ENCODE measurements at regions not wholly inside any gene's neighbourhood (a gene's known extent, or its start where the extent isn't known, plus 50 kb on each side); places are given as distances from the start of the nearest gene placed in this dataset.
"Not testable (repeated sequence)": the region's sequence is repeated elsewhere in the genome, so short reads cannot be mapped to it uniquely, and the experiment has no call there.

DNA sequence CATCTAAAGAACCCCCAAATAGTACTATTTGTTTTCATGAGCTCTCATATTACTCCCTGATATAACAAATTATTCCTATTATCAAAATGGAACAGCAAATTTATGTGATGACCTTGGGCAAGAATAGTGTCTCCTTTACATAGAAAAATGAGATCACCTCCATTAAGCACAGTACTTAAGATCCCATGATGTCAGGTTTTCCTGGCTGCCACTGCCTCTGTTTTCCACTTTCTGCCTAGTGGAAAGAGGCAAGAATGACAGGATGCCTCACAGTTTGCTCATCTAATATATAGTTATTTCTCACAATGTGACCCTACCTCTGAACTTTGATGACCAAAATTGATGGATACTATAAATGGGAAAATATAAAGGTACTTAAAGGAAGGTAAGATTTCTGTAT is 260.1 kb upstream of the SGK1 start:
- TF ChIP-seq POLR2AphosphoS5 (IDR thresholded peaks at IDR 0.05): no peak
- no peak for TF ChIP-seq POLR2A (IDR thresholded peaks at IDR 0.05)
- TF ChIP-seq EP300 (IDR thresholded peaks at IDR 0.05): no peak
- TF ChIP-seq, protein P1, sequence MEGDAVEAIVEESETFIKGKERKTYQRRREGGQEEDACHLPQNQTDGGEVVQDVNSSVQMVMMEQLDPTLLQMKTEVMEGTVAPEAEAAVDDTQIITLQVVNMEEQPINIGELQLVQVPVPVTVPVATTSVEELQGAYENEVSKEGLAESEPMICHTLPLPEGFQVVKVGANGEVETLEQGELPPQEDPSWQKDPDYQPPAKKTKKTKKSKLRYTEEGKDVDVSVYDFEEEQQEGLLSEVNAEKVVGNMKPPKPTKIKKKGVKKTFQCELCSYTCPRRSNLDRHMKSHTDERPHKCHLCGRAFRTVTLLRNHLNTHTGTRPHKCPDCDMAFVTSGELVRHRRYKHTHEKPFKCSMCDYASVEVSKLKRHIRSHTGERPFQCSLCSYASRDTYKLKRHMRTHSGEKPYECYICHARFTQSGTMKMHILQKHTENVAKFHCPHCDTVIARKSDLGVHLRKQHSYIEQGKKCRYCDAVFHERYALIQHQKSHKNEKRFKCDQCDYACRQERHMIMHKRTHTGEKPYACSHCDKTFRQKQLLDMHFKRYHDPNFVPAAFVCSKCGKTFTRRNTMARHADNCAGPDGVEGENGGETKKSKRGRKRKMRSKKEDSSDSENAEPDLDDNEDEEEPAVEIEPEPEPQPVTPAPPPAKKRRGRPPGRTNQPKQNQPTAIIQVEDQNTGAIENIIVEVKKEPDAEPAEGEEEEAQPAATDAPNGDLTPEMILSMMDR (IDR thresholded peaks at IDR 0.05): no peak
- Histone ChIP-seq H3K36me3 (no peaks in the 10 kb centered on the region), H3K27ac (no peak overlapping the region), H3K4me3 (no peak overlapping the region), H3K9me3 (no peaks in the 10 kb centered on the region), H3K4me1 (no peaks in the 10 kb centered on the region), H3K27me3 (no peaks in the 10 kb centered on the region)
- DNase-seq: no peak
- intact Hi-C loops (cut with DNase I; ENCODE audit: low total_unique reads): no loop called here

DNA sequence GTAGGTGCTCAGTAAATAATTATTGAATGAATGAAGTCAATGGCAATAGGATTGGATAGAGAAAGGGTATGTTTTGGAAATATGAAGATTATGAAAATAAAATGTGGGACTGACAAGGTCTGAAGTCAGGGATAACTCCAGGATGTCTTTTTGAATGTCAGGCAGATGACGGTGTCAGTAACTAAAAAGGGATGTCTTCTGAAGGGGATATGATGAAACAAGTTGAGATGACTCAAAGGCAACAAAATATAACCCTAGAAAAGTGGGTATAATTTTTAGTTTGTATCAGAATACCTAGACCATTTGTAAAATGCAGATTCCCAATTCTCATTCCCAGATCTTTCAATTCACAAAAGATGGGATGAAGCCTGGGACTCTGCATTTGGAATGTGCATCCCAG is 257.3 kb upstream of the SGK1 start:
- Histone ChIP-seq H3K9me3 (no peaks in the 10 kb centered on the region), H3K27ac (no peak overlapping the region), H3K27me3 (no peaks in the 10 kb centered on the region), H3K4me3 (no peak overlapping the region), H3K4me1 (no peaks in the 10 kb centered on the region), H3K36me3 (no peaks in the 10 kb centered on the region)
- intact Hi-C loops (cut with DNase I; ENCODE audit: low total_unique reads): no loop called here
- DNase-seq: no peak
- 0 to 40% (median 0%) methylated on average over 1 of the region's 1 CpG for WGBS, 5 donors
- TF ChIP-seq POLR2AphosphoS5 (IDR thresholded peaks at IDR 0.05) (no peak), POLR2A (IDR thresholded peaks at IDR 0.05) (no peak), EP300 (IDR thresholded peaks at IDR 0.05) (no peak)
- TF ChIP-seq, protein P1 (IDR thresholded peaks at IDR 0.05): no peak

- no peaks in the 10 kb centered on the region for H3K27me3 ChIP-seq
- TF ChIP-seq POLR2AphosphoS5 (IDR thresholded peaks at IDR 0.05): no peak
- no peak for TF ChIP-seq EP300 (IDR thresholded peaks at IDR 0.05)
- TF ChIP-seq, protein P1 (IDR thresholded peaks at IDR 0.05): no peak
- TF ChIP-seq POLR2A (IDR thresholded peaks at IDR 0.05): no peak
- WGBS, 5 donors: 81 to 90% (median 86%) methylated on average over 5 of the region's 5 CpGs
- no peaks in the 10 kb centered on the region for H3K9me3 ChIP-seq
- DNase-seq: no peak
- H3K36me3 ChIP-seq: no peaks in the 10 kb centered on the region
- no peak overlapping the region for H3K4me3 ChIP-seq
- H3K4me1 ChIP-seq: no peaks in the 10 kb centered on the region
- intact Hi-C loops (cut with DNase I; ENCODE audit: low total_unique reads): no loop called here
- H3K27ac ChIP-seq: no peak overlapping the region
Observed at GRCh38 chr6:134574491-134574890, 256.6 kb upstream of the SGK1 start.

GRCh38 chr6:134569996-134570395 is 252.1 kb upstream of the SGK1 start:
- WGBS, 5 donors: 68 to 84% (median 81%) methylated on average over 3 of the region's 3 CpGs
- H3K9me3 ChIP-seq; H3K27ac ChIP-seq; intact Hi-C loops (cut with DNase I; ENCODE audit: low total_unique reads); H3K27me3 ChIP-seq; H3K4me3 ChIP-seq; H3K36me3 ChIP-seq; DNase-seq; H3K4me1 ChIP-seq: not testable (repeated sequence)

GRCh38 chr6:134564705-134565104 is 246.8 kb upstream of the SGK1 start:
- 76 to 92% (median 80%) methylated on average over 5 of the region's 5 CpGs for WGBS, 5 donors
- Histone ChIP-seq H3K27me3 (no peaks in the 10 kb centered on the region), H3K36me3 (no peaks in the 10 kb centered on the region), H3K4me3 (no peak overlapping the region), H3K9me3 (no peaks in the 10 kb centered on the region), H3K4me1 (no peaks in the 10 kb centered on the region), H3K27ac (no peak overlapping the region)
- TF ChIP-seq POLR2A (IDR thresholded peaks at IDR 0.05): no peak
- TF ChIP-seq, protein P1 (IDR thresholded peaks at IDR 0.05): no peak
- no peak for TF ChIP-seq POLR2AphosphoS5 (IDR thresholded peaks at IDR 0.05)
- no peak for TF ChIP-seq EP300 (IDR thresholded peaks at IDR 0.05)
- intact Hi-C loops (cut with DNase I; ENCODE audit: low total_unique reads): no loop called here
- DNase-seq: no peak
